Suprapubic skin (tissue), 4 donors: ENCODE measurements at regions not wholly inside any gene's neighbourhood (a gene's known extent, or its start where the extent isn't known, plus 50 kb on each side); places are given as distances from the start of the nearest gene placed in this dataset.

ENCODE experiments used
- DNase-seq, 2 donors: peaks; one replicate each; pipeline ENCODE4 v3.0.0-alpha.2; 2019; ENCODE audit warnings: low spot score in 2 of 2
- H3K27ac ChIP-seq: fragments of 200-600 bp; sonication (generic); one replicate; pipeline ENCODE4 v1.5.1; 2019
- H3K27me3 ChIP-seq: fragments of 200-600 bp; sonication (generic); one replicate; pipeline ENCODE4 v1.5.1; 2019
- H3K36me3 ChIP-seq: fragments of 200-600 bp; sonication (generic); one replicate; pipeline ENCODE4 v1.5.1; 2019
- H3K4me1 ChIP-seq: fragments of 200-600 bp; sonication (generic); one replicate; pipeline ENCODE4 v1.5.1; 2019
- H3K4me3 ChIP-seq: fragments of 200-600 bp; sonication (generic); one replicate; pipeline ENCODE4 v1.5.1; 2019; ENCODE audit warnings: mild to moderate bottlenecking
- H3K9me3 ChIP-seq: fragments of 200-600 bp; sonication (generic); one replicate; pipeline ENCODE4 v1.5.1; 2019
- EP300 ChIP-seq: sonication (generic); formaldehyde crosslinking; IDR thresholded peaks from one replicate; pipeline ENCODE4 v1.6.1; 2017; ENCODE audit warnings: antibody characterized with exemption
- POLR2A ChIP-seq, 2 donors: fragments of 450-650 bp; IDR thresholded peaks; one replicate each; pipeline ENCODE4 v1.6.1; 2017; ENCODE audit warnings: antibody characterized with exemption in 2 of 2, mild to moderate bottlenecking in 2 of 2, moderate library complexity in 2 of 2
- POLR2AphosphoS5 ChIP-seq, 3 donors: sonication (generic); formaldehyde crosslinking; IDR thresholded peaks; one replicate each; pipeline ENCODE4 v1.6.1; 2017; ENCODE audit warnings: antibody characterized with exemption in 3 of 3
- WGBS: methylation state at CpG from one replicate; pipeline ENCODE4 v1.1.5; 2018; 5-methylcytosine and 5-hydroxymethylcytosine counted together
- TF ChIP-seq, protein P1 (sequence below), 2 donors: fragments of 200-600 bp in 1 of 2; fragments of 450-650 bp in 1 of 2; sonication (generic) in 1 of 2; IDR thresholded peaks; one replicate each; pipeline ENCODE4 v1.5.1; 2016 to 2019; ENCODE audit warnings: antibody characterized with exemption in 2 of 2, mild to moderate bottlenecking in 1 of 2, moderate library complexity in 1 of 2

GRCh38 chr9:109716631-109717030 is 63.4 kb upstream of the PALM2AKAP2 start:
- H3K4me3 ChIP-seq = no peak overlapping the region
- H3K27ac ChIP-seq = no peak overlapping the region
- peaks cover 2% of the 10 kb centered on the region for H3K27me3 ChIP-seq
- TF ChIP-seq POLR2A (IDR thresholded peaks at IDR 0.05) (no peak), EP300 (no peak), POLR2AphosphoS5 (IDR thresholded peaks at IDR 0.05) (no peak)
- TF ChIP-seq, protein P1, sequence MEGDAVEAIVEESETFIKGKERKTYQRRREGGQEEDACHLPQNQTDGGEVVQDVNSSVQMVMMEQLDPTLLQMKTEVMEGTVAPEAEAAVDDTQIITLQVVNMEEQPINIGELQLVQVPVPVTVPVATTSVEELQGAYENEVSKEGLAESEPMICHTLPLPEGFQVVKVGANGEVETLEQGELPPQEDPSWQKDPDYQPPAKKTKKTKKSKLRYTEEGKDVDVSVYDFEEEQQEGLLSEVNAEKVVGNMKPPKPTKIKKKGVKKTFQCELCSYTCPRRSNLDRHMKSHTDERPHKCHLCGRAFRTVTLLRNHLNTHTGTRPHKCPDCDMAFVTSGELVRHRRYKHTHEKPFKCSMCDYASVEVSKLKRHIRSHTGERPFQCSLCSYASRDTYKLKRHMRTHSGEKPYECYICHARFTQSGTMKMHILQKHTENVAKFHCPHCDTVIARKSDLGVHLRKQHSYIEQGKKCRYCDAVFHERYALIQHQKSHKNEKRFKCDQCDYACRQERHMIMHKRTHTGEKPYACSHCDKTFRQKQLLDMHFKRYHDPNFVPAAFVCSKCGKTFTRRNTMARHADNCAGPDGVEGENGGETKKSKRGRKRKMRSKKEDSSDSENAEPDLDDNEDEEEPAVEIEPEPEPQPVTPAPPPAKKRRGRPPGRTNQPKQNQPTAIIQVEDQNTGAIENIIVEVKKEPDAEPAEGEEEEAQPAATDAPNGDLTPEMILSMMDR (IDR thresholded peaks at IDR 0.05) = no peak
- no peaks in the 10 kb centered on the region for H3K9me3 ChIP-seq
- WGBS = 88% methylated on average over 1 of the region's 1 CpG
- DNase-seq = no peak
- no peaks in the 10 kb centered on the region for H3K4me1 ChIP-seq
- no peaks in the 10 kb centered on the region for H3K36me3 ChIP-seq

DNA sequence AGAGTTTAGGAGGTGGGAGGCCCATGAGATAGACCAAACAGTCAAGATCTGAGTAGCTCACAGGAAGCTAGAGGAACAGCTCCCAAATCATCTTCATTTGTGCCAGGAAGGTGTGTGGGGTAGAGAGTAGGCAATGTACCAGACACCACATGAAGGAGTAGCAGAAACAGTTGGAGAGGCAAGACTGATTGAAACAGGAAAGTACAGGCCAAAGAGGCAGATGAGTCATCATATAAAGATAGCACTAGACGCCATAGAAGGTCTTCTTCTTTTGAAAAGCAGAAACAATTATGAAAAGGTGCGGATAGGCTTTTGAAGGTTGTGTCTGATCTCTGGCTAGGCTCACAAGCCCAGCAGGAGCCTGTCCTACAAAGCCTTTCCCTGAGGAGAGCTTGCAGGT is 62.7 kb upstream of the PALM2AKAP2 start:
- 55% methylated on average over 2 of the region's 2 CpGs for WGBS
- Histone ChIP-seq H3K36me3 (no peaks in the 10 kb centered on the region), H3K4me3 (no peak overlapping the region), H3K9me3 (no peaks in the 10 kb centered on the region), H3K27ac (no peak overlapping the region), H3K27me3 (peaks cover 2% of the 10 kb centered on the region), H3K4me1 (no peaks in the 10 kb centered on the region)
- no peak for DNase-seq
- TF ChIP-seq EP300 (no peak), POLR2AphosphoS5 (IDR thresholded peaks at IDR 0.05) (no peak)

- TF ChIP-seq, protein P1 (IDR thresholded peaks at IDR 0.05) = no peak
- no peak for TF ChIP-seq EP300
- TF ChIP-seq POLR2AphosphoS5 (IDR thresholded peaks at IDR 0.05) = no peak
- no peak for TF ChIP-seq POLR2A (IDR thresholded peaks at IDR 0.05)
- H3K27ac ChIP-seq = no peak overlapping the region
- no peaks in the 10 kb centered on the region for H3K36me3 ChIP-seq
- 87% methylated on average over 3 of the region's 3 CpGs for WGBS
- no peaks in the 10 kb centered on the region for H3K4me1 ChIP-seq
- no peaks in the 10 kb centered on the region for H3K9me3 ChIP-seq
- DNase-seq = no peak
- peaks cover 2% of the 10 kb centered on the region for H3K27me3 ChIP-seq
- no peak overlapping the region for H3K4me3 ChIP-seq
These were observed 61.1 kb upstream of the PALM2AKAP2 start for GRCh38 chr9:109718861-109719260.

DNA sequence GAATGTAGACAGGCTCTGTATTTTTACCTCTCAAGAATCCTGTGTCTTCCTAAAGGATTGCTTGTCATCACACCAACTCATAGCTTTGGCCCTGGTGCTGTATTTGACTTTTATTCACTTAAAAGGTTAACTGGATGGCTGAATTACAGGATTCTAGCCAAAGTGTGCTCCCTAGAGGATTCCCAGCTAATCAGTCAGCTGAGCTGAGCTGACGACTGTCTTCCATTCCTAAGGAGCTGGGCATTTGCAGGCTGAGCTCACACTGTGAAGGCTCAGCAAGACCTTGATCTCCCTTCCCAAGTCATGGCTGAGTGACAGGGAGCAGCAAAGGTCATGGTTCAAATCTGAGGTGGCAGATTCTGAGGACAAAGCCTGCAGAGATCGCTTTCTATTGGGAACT is 59.0 kb upstream of the PALM2AKAP2 start:
- no peaks in the 10 kb centered on the region for H3K4me1 ChIP-seq
- no peak for DNase-seq

DNA sequence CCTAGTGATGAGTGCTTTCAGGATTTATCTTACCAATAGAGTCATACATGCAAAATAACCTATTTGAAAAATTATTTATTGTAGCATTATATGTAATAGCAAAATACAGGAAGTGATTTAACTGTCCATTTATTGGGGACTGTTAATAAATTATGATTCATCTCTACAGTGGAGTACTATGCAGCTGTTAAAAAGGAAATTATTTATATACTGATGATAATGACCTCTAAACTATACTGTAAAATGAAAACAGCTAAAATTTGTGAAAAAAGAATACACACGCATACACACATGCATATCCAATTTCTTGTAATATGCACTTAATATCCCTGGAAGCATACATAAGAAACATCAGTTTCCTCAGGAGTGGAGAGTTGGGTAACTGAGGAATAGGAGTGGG is 58.0 kb upstream of the PALM2AKAP2 start:
- Histone ChIP-seq H3K4me1 (no peaks in the 10 kb centered on the region), H3K36me3 (no peaks in the 10 kb centered on the region), H3K27ac (no peak overlapping the region), H3K27me3 (no peaks in the 10 kb centered on the region), H3K9me3 (no peaks in the 10 kb centered on the region), H3K4me3 (no peak overlapping the region)
- TF ChIP-seq POLR2AphosphoS5 (IDR thresholded peaks at IDR 0.05) = no peak
- TF ChIP-seq, protein P1 (IDR thresholded peaks at IDR 0.05) = no peak
- TF ChIP-seq EP300 = no peak
- no peak for TF ChIP-seq POLR2A (IDR thresholded peaks at IDR 0.05)
- DNase-seq = no peak
- 97% methylated on average over 1 of the region's 1 CpG for WGBS

More for the DNA sequence above, 59.0 kb upstream of the PALM2AKAP2 start:
- H3K4me3 ChIP-seq = no peak overlapping the region
- no peaks in the 10 kb centered on the region for H3K36me3 ChIP-seq
- H3K9me3 ChIP-seq = no peaks in the 10 kb centered on the region
- TF ChIP-seq POLR2AphosphoS5 (IDR thresholded peaks at IDR 0.05) (no peak), EP300 (no peak), POLR2A (IDR thresholded peaks at IDR 0.05) (no peak)
- TF ChIP-seq, protein P1 (IDR thresholded peaks at IDR 0.05) = no peak
- no peak overlapping the region for H3K27ac ChIP-seq
- WGBS = 45% methylated on average over 2 of the region's 2 CpGs
- no peaks in the 10 kb centered on the region for H3K27me3 ChIP-seq

DNA sequence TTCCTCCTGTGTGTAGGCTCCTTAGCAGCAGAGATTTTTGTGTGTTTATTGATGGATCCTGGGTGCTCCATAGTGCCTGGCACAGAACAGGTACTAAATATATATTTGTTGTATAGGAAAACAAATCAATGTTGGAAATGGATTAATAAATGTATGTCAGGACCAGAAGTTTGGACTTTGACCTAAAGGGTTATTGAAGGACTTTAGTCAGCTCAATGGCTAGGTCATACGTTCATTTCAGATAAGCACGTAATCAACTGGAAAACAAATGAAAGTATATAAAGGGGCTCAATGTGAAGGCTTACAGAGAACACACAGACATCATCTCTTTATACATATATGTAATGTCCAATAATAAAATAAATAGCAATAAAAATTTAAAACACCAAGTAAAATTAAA is 56.2 kb upstream of the PALM2AKAP2 start:
- no peaks in the 10 kb centered on the region for H3K36me3 ChIP-seq
- DNase-seq = no peak
- H3K27me3 ChIP-seq = no peaks in the 10 kb centered on the region
- H3K4me3 ChIP-seq = no peak overlapping the region
- TF ChIP-seq, protein P1 (IDR thresholded peaks at IDR 0.05) = no peak
- no peak for TF ChIP-seq POLR2AphosphoS5 (IDR thresholded peaks at IDR 0.05)
- no peak for TF ChIP-seq EP300
- TF ChIP-seq POLR2A (IDR thresholded peaks at IDR 0.05) = no peak
- no peaks in the 10 kb centered on the region for H3K9me3 ChIP-seq
- H3K4me1 ChIP-seq = no peaks in the 10 kb centered on the region
- WGBS = 93% methylated on average over 2 of the region's 2 CpGs
- H3K27ac ChIP-seq = no peak overlapping the region
